ENCODE measurements at regions not wholly inside any gene's neighbourhood (a gene's known extent, or its start where the extent isn't known, plus 50 kb on each side); places are given as distances from the start of the nearest gene placed in this dataset.
"Not testable (repeated sequence)": the region's sequence is repeated elsewhere in the genome, so short reads cannot be mapped to it uniquely, and the experiment has no call there.

DNA sequence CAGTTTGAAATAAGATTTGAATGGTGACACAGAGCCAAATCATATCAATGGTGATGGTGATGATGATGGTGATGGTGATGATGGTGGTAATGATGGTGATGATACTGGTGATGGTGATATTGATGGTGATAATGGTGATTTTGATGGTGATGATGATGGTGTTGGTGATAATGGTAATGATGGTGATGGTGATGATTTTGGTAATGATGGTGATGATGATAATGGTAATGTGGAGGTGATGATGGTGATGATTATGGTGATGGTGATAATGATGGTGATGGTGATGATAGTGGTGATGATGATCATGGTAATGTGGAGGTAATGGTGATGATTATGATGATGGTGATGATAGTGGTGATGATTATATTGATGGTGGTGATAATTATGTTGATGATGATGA lies 311.9 kb upstream of the SFSWAP start:
- DNase-seq = no peak

DNA sequence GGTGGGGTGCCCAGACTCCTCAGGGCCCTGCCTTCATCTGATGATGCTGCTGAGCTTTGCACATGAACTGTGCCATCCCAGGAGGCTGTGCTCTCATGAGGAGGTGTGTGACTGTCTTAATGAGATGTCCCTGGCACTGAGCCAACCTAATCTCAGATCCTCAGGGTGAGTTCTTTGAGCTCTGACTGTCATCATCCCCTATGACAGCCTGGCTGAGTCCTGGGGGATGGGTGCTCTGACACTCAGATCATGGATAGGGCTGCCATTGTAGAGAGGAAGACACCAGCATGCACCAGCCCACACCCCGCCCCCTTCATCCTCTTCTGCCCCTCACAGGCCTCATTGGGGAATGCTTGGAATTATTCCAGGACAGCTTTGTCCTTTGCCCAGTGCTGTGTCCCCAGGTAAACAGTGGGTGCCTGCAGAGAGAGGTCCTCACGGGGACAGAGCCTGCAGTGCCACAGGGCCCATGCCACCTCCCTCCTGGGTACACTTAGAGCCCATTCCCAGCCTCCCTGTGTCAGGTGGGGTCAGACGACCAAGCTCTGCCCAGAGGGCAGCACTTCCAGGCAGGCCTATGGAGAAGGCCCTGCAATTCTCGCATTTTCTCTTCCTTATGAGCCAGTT lies 310.1 kb upstream of the SFSWAP start:
- DNase-seq = not testable (repeated sequence)

DNA sequence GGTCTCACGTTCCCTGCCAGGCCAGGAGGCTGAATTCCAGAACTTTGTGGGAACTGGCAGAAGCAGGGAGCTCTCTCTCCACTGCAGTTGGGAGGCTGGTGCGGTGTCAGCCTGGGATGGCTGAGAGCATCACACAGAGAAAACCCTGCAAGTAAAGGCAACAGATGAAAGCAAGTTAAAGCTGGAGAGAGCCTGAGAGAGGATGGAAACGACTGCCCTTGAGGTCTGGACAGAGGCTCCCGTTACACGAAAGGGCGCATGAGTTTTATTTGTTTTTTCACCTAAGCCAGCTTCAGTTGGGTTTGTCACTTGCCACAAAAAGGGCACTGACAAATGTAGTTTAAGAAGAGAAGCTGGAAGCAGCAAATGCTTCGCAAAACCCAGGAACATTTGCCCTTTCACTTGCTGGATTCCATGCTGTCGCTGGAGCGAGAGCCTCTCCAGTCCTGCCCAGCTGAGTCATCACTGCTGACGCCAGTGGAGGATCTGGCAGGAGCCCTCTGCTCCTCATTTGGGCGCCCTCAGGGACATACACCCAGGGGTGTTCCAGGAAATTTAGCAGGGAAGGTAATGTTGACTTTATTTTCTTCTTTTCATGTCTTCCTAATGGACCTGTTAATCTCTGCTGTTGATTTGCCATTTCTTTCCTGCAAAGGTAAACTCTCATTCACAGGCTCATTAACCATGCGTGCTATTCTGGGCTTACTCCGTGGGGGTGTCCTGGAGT lies 308.8 kb upstream of the SFSWAP start:
- DNase-seq = not testable (repeated sequence)

GRCh38 chr12:131402781-131403396 lies 308.0 kb upstream of the SFSWAP start:
- no peak for DNase-seq

DNA sequence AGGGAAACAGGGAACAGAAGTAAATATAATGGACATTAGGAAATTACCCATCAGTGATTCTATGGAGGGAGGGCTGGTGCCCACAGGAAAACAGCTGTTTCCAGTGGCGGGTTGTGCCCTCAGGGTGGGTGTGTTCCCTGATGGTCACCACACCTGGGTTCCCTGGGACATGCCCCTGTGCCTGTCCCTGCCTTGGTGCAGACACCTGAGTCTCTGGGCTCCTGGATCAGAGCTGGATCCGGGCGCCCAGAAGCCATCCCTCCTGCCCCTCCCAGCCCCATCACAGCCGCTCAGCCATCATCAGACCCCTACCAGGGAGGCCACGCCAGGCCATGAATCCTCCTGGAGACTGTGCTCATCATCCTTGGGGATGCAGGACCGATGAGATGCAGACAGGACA lies 307.2 kb upstream of the SFSWAP start:
- no peak for DNase-seq

DNA sequence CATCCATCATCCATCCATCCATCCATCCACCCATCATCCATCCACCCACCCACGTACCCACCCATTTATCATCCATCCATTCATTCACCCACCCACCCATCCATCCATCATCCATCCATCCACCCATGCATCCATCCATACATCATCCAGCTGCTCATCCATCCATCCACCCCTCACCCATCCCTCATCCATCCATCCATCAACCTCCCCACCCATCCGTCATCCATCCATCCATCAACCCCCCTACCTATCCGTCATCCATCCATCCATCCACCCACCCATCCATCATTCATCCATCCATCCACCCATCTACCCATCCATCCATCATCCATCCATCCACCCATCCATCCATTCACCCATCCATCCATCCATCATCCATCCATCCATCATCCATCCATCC lies 306.2 kb upstream of the SFSWAP start:
- DNase-seq = no peak

GRCh38 chr12:131407221-131408035 lies 303.5 kb upstream of the SFSWAP start:
- DNase-seq = no peak

DNA sequence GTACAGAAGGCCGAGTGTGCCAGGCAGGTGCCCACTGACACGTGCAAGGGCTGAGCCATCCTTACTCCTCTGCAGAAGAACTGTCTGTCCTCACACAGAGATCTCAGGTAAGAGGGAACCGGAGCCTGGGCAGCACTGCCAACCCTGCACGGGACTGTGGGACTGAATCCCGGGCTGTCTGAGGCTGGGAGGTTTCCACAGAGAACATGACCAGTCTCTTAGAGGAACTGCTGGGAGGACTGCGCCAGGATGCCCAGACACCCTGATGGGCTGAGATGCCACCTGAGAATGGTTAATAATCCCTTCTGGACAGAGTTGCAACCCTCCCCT lies 302.9 kb upstream of the SFSWAP start:
- DNase-seq = no peak

- no peak for DNase-seq
Observed at GRCh38 chr12:131408484-131408883, 302.4 kb upstream of the SFSWAP start.

GRCh38 chr12:131409211-131409610 lies 301.7 kb upstream of the SFSWAP start:
- no peak for DNase-seq

DNA sequence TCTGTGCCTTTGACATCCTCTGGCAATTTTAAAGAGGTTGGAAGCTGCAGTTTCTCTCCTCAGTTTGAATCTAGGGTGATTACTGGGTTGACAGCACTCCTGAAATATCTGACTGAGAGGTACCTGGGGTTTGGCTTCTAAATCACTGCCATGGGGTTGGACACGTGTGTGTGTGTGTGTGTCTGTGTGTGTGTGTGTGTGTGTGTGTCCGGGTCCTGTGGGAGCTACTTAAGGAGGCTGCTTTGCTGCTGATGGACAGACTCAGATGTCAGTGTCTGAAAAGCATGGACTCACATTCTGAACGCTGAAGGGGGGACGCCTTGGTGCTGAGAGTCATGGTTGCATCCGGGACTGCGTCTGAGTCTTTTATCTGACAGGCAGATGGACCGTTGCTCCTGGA lies 299.1 kb upstream of the SFSWAP start:
- DNase-seq = not testable (repeated sequence)

- no peak for DNase-seq
Observed at GRCh38 chr12:131413006-131413405, 297.9 kb upstream of the SFSWAP start.

- no peak for DNase-seq
Observed at GRCh38 chr12:131413471-131413870, 297.4 kb upstream of the SFSWAP start.

DNA sequence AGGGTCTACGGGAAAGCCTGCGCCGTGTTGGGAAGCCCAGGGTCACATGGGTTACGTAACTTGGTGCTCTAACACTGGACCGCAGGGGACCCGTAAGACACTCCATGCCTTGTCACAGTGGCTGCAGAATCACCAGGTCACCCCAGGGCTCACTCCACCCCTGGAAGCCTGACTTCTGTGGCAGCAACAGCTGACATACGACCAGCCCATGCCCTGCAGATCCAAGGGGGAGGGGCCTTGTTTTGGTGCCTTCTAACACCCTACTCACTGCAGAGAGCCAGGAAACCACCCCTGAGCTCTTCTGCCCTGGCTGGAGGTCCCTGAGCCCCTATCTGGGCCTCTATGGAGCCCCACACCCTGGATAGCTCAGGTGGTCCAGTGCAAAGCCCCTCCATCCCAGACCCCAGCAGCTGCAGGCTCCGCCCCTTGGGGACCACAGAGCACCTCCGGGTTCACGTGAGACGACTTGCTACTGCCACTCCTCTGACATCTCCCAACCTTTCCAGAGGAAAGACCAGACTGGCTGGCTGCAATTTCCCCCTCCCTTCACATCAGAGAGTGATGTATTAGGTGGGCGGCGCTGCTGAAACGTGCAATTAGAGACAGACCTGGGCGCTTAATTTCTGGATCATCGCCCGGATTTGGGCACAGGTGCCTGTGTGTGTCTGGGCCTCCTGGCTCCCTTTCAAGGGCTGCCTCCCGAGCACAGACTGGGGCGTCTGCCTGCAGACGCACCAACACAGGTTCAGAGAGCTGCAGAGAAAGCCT lies 296.6 kb upstream of the SFSWAP start:
- DNase-seq = not testable (repeated sequence)

DNA sequence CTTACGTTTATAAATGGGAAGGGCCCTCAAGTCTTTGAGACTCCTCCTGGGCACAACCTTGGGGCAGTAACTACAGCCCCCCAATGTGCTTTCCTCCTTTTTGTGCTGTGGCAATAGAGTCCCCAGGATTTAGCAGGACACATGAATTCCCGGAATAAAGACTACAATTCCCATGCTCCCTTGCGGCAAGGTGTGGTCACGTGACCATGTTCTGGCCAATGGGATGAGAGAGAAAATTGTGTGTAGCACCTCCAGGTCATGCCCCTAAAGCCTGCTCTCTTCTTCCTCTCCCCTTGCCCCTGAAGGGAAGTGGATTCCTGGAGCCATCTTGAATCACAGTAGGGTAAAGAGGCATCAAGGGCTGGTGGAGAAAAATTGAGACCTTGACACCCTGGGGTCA lies 295.1 kb upstream of the SFSWAP start:
- no peak for DNase-seq

DNA sequence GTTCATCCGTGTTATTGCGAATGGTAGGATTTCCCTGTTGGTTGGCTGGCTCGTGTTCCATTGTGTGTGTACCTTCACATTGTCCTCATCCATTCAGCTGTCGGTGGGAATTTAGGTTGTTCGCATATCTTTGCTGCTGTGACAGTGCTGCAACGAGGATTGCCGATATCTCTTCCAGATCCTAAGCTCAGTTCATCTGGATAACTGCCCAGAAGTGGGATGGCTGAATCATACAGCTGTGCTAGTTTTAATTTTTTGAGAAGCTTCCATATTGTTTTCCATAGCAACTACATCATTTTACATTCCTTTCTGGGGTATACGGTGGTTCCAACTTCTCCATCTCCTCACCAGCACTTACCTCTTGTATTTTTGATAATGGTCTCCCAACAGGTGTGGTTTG lies 292.8 kb upstream of the SFSWAP start:
- DNase-seq = no peak

DNA sequence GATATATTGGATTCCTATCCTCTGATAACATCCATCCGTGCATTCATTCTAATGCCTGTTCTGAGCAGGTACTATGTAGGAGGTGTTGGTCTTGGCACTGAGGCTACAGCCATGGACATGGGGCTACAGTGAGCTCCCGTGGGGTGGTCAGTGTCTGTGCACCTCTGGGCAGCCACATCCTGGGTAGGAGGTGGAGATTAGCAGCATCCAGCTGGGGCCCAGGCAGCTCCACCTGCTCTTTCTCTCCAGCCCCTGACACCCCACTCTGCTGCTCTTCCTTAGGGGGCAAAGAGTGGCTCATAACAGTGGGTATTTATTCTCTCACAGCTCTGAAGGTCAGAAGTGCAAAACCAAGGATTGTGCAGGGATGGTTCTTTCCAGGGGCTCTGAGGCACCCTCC lies 292.0 kb upstream of the SFSWAP start:
- no peak for DNase-seq

GRCh38 chr12:131420867-131421447 lies 289.9 kb upstream of the SFSWAP start:
- DNase-seq = no peak

- no peak for DNase-seq
Observed at GRCh38 chr12:131421509-131422186, 289.2 kb upstream of the SFSWAP start.

GRCh38 chr12:131422187-131422520 lies 288.7 kb upstream of the SFSWAP start:
- DNase-seq = no peak

DNA sequence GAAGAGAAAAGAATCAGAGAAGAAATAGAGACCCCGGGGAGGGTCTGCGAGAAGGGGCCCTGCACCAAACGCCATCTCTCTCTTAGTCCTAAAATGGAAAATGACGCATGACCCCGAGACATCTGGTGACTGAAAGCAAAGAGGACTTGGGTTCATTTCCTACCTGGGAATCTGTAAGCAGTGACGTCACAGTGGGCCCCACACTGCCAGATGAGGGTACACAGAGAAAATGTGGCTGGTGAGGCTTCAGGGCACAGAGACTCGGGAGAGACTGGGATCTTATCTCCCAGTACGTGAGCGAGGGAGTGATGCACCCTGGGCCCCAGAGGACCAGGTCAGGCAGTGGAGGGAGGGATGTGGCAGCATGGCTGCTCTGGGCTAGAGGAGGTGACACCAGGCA lies 288.1 kb upstream of the SFSWAP start:
- DNase-seq = no peak

DNA sequence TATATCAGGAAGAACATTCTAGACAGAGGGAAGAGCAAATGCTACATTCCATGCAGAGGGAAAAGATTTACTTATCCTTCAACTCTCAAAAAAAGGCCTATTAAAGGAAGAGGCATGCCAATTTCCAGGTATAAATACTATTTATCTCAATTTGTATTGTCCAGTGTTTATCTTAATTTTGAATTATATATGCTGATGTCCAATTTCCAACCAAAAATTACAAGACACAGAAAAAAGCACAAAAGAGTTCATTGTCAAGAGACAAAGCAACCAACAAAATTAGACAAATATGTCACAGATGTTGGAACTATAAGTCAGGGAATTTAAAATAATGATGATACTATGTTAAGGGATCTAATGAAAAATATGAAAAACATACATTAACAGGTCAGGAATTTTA lies 286.6 kb upstream of the SFSWAP start:
- no peak for DNase-seq

Data from CD4-positive, alpha-beta T cell treated with Interferon gamma for 1 hour (primary cell).